Esophagus squamous epithelium (tissue), 4 donors: ENCODE measurements at regions not wholly inside any gene's neighbourhood (a gene's known extent, or its start where the extent isn't known, plus 50 kb on each side); places are given as distances from the start of the nearest gene placed in this dataset.

Source experiments
- POLR2A ChIP-seq, 4 donors: fragments of 450-650 bp; IDR thresholded peaks; one replicate each; pipeline ENCODE4 v1.6.1; 2017; ENCODE audit warnings: antibody characterized with exemption in 4 of 4, mild to moderate bottlenecking in 4 of 4, moderate library complexity in 3 of 4
- TF ChIP-seq, protein P1 (sequence below), 6 experiments: fragments of 450-650 bp in 4 of 6; fragments of 200-600 bp in 2 of 6; sonication (generic) in 2 of 6; IDR thresholded peaks; one replicate each; pipeline ENCODE4 v1.5.1; 2016 to 2019; ENCODE audit warnings: antibody characterized with exemption in 6 of 6, mild to moderate bottlenecking in 4 of 6, moderate library complexity in 4 of 6

DNA sequence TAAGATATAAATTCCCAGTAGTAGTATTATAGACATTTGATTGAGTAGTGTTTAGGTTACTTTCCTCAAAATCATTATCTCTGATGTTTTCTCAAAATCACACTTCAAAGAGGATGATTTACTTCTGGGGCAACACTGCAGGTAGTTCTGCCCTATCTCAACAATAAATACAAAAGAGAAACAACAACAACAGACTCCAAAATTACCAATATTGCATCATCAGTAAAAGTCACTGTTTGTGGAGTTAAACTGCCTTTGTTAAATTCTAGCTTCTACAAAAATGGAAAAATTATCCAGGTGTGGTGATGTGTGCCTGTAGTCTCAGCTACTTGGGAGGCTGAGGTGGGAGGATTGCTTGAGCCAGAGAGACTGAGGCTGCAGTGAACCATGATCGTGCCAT is 637.6 kb upstream of the ZNF608 start:
- TF ChIP-seq, protein P1, sequence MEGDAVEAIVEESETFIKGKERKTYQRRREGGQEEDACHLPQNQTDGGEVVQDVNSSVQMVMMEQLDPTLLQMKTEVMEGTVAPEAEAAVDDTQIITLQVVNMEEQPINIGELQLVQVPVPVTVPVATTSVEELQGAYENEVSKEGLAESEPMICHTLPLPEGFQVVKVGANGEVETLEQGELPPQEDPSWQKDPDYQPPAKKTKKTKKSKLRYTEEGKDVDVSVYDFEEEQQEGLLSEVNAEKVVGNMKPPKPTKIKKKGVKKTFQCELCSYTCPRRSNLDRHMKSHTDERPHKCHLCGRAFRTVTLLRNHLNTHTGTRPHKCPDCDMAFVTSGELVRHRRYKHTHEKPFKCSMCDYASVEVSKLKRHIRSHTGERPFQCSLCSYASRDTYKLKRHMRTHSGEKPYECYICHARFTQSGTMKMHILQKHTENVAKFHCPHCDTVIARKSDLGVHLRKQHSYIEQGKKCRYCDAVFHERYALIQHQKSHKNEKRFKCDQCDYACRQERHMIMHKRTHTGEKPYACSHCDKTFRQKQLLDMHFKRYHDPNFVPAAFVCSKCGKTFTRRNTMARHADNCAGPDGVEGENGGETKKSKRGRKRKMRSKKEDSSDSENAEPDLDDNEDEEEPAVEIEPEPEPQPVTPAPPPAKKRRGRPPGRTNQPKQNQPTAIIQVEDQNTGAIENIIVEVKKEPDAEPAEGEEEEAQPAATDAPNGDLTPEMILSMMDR (IDR thresholded peaks at IDR 0.05), result no peak
- TF ChIP-seq POLR2A (IDR thresholded peaks at IDR 0.05), result no peak
